Activated T-cell treated with anti-CD3 and anti-CD28 coated beads for 4 hours (primary cell): ENCODE measurements at regions not wholly inside any gene's neighbourhood (a gene's known extent, or its start where the extent isn't known, plus 50 kb on each side); places are given as distances from the start of the nearest gene placed in this dataset.
"Not testable (repeated sequence)": the region's sequence is repeated elsewhere in the genome, so short reads cannot be mapped to it uniquely, and the experiment has no call there.

Experiments
- DNase-seq: peaks from one replicate; pipeline ENCODE4 v3.0.0-alpha.2; 2020

DNA sequence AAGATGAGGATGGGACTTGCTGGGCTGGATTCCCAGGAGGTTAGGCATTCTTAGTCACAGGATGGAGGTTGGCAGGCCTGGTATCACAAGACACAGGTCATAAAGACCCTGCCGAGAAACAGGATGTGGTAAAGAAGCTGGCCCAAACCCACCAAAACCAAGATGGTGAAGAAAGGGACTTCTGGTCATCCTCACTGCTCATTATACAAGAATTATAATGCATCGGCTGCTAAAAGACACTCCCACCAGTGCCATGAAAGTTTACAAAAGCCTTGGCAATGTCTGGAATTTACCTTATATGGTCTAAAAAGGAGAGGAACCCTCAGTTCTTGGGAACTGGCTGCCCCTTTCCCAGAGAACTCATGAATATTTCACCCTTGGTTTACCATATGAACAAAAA is 345.5 kb upstream of the POM121L12 start:
- DNase-seq, result no peak

DNA sequence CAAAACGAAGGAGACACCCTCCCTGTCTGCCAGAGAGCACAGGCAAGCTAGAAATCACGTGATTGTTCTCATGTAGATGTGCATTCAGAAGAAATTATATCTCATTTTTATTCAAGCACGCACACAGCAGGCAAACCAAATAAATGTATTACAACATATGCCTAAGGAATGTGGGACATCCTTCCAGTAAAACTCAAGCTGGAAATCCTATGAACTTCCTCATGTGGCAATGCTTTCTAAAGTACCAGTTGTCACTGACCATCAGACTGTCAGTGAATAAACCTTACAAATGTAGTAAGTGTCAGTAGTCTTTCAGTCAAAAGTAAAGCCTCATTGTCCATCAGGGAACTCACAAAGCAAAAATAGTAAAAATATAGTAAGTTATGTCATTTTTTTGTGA is 350.1 kb upstream of the POM121L12 start:
- no peak for DNase-seq

DNA sequence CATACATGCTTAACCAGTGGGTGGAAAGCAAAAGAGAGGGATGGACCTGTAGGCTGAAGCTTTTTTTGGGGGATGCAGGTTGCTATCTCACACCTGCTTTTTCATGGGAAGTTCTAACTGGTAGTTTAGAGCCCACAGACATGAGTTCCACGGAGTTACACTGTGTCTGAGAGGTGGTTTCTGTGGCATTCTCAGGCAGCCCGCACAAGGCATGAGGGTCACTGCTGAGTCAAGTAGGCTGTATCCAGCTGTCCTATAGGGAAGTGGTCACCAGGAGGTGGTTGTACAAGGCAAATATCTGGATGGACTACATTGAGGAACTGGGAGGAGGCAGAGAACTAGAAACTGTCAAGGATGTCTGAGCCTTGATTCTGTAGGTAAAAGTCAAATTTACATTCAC is 351.0 kb upstream of the POM121L12 start:
- no peak for DNase-seq

DNA sequence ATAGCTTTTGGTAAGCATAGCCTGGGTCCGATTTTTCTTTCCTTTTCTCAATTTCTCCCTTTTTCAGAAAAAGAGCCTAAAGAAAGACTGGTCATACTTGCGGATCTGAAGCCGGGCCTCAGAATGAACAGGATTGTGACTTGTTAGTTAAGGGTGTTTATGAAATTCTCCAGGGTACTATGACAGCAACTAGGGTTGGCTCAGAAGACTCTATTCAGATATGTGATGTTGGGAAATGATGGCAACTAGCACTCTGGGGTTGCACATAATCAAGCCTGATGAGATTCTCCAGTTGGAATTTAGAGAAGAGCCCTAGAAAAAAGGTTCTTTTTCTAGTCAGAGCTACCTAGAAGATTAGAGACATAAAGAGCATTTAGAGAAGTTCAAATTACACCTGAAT is 352.4 kb upstream of the POM121L12 start:
- DNase-seq, result no peak

DNA sequence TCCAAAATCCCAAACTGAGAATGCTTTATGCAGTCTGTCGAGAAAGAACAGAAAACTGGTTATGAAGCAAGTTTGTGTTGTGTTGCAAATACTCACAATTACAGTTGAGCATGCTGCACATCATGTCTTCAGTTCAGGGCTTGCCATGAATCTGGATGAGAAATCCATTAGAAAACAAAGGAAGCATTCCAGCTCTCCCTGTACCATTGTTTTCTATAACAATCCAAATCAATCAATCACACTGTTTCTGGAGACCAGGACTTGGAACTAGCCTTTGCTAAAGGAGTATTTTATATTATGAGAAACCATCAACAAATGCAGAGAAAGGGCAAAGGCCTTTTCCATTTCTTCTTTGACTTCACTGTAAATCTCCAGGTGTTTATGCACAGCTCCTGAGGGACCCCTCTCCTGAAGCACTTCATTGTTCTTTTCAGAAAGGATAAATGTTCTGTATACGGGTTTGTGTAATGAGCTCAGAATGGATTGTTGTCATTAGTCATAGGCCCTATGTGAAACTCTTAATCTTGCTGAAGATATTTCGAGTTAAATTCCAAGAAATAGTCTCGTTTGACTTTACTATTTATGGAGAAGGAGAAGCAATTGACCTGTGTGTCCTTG is 364.7 kb upstream of the POM121L12 start:
- DNase-seq, result no peak

DNA sequence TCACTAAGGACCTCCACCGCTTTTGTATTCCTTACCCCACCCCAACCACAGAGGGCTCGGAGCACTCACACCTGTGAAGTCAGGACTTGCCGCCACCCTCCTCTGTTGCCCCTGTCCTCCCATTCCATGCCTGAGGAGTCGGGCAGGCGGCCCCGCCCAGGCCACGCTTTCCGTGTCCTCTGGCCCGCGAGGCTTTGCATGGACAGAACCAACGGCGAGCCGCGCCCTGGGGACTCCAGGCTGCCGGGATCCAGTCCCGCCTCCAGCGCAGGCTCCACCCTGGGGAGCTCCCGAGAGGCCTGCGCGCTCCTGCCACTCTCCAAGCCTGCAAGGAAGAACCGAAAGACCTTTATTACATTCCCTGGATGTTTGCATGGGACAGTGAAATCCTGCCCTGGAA is 366.4 kb upstream of the POM121L12 start:
- no peak for DNase-seq

DNA sequence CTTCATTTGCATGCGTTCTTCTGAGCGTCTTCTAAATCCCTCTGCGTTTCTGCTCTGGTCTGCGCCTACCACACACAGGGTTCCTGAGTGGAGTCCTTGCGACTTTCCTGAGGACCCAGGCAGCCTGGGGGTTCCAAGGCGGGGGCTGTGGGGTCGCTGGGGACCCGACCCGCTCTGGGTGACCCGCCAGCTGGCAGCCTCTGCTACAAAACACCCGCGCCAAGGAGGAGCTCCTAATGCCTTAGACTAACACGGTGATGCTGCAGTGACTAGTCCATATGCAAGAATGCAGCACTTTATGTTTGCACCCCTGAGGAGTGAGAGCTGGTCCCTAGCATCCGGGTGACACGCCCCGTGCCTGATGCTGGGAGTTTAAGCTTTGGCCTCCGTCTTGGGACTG is 367.0 kb upstream of the POM121L12 start:
- no peak for DNase-seq

DNA sequence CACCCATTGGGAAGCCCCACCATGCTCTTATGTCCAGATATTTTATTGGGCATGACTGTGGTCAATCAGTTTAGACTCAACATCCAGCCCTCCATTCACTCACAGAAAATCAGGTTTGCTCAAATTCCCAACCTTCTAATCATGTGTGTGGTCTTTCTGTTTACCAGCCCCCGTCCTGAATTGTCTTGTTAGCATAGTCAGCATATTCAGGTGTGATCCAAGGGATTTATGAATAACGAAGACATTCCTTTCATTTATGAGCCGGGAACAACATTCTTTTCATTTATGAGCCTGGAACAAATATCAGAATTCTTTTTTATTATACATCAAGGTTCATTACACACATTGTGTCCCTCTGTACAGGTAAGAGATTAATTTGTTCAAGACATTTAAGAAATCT is 376.3 kb upstream of the POM121L12 start:
- no peak for DNase-seq

DNA sequence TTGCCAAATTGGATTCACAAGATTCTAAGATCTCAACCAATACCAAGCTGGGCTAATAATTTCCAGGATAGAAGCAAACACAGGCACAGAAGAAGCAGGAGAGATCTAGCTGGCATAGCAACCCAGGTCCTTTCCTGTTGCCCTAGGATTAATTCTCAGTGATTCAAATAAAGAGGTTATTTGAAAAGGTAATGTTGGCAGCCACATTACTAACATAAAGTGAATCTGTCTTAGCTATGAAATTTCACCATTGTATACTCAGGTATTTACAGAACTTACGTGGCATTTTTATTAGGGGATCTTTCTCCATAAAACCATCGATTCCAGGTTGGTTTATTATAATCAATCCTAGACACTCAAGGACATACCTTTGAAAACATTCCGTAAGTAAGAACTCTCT is 379.3 kb upstream of the POM121L12 start:
- no peak for DNase-seq

DNA sequence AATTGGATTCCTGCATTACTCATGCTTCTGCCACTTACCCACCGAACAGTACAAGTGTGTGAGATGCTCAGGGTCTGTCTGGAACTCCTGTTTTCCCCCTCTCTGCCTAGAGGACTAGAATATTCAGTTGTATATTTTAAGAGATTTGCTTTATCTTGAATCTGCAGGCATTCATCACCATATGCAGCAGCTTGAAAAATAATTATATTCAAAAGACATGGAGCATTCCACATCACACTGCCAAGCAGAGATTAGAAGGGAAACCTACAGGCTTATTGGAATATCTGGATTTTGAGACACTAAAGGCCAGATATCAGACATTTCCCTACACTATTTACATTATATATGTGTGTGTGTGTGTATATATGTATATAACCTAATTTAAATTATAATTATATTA is 382.8 kb upstream of the POM121L12 start:
- no peak for DNase-seq

DNA sequence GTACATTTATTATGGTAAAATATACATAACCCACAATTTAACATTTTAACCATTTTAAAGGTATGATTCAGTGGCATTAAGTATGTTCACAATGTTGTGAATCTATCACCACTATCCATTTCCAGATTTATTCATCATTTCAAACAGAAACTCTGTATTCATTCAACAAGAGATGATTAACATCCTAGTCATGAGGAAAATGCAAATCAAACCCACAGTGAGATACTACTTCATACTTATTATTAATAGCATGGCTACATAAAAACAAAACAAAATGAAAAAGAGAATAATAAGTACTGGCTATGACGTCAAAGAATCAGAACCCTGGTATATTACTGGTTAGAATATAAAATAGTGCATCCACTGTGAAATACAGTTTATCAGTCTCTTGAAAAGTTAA is 386.6 kb upstream of the POM121L12 start:
- DNase-seq, result no peak

DNA sequence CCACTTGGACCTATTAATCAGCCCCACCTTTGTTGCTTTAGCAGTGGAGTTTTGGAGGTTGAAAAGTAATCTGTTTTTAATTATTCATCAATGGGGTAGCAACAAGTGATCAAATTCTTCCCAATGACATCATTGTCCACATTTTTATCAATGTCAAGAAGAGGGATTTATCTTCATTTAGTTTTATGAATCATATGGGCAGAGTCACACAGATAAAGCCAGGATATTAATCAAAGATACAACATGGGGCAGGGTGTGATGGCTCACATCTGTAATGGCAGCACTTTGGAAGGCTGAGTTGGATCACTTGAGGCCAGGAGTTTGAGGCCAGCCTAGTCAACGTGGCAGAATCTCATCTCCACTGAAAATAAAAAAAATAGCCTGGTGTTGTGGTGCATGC is 388.4 kb upstream of the POM121L12 start:
- no peak for DNase-seq

DNA sequence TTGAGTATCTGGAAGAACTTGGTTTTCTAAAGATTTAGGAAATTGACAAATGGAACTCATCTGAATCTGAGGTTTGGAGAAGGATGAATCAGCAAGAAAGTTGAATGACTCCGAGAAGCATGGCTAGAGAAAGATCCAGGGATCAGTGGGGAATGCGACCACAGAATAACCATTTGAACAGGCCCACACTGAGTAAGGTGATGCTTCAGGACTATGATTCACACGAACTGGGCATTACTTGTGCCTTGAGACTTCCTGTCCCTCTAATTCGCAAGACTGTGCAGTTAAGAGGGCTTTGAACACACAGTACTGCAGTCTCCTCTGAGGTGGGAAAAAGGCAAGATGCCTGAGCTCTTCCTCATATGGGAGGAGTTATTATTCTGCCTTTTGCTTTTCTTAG is 395.5 kb upstream of the POM121L12 start:
- no peak for DNase-seq

DNA sequence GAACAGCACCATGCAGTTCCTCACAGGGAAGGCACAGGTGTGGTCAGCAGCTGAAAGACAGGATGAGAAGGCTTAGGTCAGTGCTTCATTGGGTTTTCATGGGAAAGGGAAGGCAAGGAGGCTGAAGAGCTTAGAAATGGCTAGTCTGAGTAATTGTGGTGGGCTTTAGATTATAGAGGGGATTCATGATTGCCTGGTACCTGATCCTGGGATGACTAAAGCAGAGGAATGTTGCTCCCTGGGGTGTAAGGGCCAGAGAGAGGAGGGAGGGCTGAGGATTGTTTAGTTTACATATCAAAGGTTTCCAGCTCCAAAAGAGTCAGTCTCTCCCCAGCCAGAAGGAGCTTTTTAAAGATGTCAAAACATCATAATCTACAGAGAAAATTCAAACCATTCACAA is 396.3 kb upstream of the POM121L12 start:
- no peak for DNase-seq

DNA sequence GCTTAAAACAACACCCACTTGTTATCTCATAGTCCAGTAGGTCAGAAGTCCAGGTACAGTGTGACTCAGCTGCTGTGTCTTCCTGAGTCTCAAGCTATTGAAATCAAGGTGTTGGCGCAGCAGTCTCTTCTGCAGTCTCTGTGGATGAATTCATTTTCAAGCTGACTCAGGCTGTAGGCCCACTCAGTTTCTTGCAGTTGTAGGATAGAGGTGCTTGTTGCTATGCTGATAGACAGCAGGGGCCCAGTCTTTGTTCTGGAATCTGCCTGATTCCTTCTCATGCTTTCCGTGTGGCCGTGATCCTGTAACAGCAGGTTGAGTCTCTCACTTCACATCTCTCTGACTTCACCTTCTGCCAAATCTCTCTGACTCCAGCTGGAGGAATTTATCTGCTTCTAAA is 400.4 kb upstream of the POM121L12 start:
- no peak for DNase-seq

DNA sequence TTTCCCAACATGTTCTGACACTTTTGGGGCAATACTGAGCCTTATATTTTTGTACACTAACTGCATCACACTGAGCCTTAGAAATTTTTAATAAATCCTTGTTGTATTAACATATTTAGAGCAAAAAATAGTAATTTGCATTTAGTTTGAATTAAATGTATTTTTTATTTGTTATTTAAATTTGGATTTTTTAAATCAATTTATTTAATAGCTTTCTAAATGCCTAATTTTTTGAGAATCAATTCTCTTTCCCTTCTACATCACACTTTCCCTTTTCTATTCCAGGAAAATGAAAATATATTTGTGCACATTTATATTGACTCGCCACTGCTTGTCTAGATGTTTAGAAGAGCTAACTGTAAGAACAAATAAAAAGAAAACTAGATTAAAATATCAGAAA is 414.6 kb upstream of the POM121L12 start:
- DNase-seq, result no peak

DNA sequence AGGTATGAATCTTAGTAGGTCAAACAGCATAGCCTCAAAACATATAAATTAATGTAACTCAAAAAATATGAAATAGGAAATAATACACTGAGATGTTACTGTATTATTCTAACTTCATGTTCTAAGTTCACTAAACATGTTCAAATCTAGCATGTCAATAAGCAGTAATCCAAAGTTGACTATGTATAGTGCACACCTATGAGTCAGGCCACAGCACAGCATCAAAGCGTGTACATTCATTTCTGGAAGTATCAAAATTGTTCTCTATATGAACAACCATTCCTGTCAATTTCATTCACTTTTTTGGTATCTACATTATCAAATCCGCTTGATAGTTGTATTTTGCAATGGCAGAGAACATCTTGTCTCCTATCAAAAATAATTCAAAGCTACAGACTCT is 418.9 kb upstream of the POM121L12 start:
- no peak for DNase-seq

DNA sequence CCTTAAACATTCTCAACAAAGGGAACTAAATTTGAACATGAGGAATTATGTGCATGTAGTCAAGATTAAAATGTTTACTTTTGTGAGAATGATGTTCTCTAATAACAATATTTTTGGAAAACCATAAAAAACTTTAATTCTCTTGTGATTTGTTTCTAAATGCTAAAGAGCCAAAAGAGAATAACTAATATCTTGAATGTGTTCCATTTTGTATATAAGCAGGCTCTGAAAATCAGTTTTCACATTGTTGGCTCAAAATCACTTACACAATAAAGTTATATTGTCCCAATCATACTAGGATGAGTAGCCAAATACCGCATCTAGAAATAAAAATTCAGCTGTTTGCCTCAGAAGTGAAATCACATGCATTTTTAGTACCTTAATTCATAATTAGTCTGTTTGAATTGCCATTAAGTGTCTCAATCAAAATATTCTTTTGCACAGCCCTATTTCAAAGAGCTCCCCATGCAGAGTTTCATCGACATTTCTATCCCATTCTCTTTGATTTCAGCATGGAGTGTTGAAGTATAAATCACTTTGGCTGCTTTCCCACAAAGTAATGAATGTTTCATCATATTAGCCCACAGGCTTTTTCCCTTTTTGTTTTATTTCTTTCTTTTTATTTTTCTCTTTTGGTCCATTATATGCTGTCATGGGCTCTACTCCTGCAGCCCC is 420.3 kb upstream of the POM121L12 start:
- DNase-seq, result no peak

DNA sequence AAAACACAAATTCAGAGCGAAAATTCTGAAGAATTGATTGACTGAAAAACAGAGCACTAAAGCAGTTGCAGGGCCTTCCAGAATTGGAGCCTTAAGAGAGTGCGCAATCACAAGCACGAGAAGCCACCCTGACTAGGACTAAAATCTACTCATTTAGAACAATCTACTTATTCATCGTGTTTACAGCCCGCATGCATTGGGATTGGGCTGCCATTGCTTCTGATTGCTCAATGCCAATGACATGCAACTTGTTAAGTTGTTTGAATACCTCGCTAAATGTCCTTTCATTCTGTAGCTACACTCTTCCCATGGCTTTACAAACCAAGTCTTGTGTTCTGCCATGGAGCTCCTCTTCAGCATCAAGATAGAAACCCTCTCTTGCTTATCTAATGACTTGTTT is 425.9 kb upstream of the POM121L12 start:
- no peak for DNase-seq

DNA sequence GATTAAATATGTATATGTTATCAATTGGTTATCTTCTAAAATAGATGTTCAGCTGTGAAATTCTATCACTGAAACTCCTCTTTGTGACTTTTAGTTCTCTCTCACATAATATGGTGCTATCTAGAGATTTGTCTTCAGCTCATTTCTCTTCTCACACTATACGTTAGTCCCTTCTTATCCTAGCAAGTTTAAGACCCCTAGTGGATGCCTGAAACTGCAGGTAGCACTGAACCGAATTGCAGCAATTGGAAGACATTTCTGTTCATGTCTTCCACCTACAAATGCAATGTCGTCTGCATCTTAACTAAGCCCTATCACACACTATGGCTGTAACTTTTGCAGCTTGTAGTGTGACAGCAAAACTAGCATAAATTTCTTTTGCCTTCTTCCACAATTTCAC is 442.7 kb upstream of the POM121L12 start:
- no peak for DNase-seq

DNA sequence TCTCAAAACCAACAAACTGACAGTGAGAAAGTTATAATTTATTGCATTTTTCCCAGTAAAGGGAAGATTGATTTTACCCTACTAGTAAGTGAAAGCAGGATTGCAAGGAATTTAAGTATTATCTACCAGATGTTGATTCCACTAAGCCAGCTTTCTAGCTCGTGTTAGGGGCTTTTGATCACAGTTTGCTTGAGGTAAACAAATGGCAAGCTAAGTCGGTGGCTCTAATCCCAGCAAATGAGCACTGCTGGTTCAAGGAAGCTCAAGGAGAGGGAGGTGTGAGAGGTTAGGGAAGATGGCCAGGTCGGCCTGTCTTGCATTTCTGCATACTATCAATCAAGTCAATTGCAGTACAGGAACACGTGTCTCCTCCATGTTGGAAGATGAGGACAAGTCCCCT is 448.7 kb upstream of the POM121L12 start:
- DNase-seq, result no peak

DNA sequence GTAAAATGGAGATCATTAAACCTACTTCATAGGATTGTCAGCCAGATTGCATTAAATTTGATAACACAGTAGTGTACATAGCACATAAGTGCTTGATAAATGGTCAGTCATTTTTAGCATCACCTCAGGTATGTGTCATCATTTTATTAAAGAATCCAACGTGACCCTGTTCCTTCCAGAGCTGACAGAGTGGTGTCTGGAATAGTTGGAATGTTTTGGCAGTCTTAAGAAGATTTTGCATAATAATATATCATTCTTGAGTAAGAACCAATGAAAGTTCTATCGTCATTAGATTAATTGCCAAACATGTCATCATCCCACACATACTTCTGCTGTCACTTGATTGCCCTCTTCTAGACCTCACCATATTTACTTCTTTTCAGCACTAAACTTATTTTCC is 451.4 kb upstream of the POM121L12 start:
- DNase-seq, result no peak

DNA sequence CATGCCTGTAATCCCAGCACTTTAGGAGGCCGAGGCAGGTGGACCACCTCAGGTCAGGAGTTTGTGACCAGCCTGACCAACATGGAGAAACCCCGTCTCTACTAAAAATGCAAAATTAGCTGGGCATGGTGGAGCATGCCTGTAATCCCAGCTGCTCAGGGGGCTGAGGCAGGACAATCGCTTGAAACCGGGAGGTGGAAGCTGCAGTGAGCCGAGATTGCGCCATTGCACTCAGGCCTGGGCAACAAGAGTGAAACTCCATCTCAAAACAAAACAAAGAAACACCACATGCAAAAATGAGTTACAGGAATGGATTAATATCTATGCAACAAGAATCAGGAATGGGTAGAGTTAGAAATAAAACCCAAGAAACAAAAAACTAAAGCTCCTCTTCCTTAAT is 462.3 kb upstream of the POM121L12 start:
- DNase-seq, result not testable (repeated sequence)

DNA sequence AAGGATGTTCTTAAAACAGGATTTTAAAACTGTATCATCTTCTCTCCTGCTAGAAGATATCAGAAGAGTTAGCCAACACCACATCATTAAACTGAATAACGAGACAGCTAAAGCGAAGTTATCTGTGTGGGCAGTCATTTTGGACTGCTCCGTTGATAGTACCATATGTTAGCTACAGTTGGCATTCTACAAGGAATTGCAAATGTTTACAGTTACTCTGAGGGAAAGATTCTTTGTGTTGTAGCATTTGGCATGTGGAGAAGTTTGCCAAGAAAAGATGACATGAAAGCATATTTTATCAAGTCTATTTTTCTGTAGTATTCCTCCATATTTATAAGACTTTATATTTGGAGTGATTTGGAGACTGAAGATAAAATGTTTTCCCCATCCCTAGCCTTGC is 464.4 kb upstream of the POM121L12 start:
- no peak for DNase-seq

DNA sequence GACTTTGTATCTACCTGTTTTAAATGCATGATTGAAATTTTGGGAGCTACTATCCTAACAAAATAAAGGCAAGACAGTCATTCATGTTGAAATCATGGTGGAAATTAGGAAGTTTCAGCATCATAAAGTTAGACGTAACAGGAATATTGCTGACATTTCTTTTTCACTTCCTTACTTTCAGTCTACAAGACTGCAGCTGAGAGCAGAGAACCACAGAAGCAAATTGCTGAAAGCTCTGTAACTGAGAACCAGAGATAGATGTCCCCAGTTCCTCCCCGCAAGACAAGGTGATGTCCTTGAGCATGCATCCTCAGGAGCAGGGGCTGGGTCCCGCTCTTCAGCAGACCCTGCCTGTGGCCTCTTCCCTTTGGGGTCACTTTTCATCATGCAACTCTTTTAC is 466.3 kb upstream of the POM121L12 start:
- no peak for DNase-seq
